Calu3 (cell line): ENCODE measurements at regions not wholly inside any gene's neighbourhood (a gene's known extent, or its start where the extent isn't known, plus 50 kb on each side); places are given as distances from the start of the nearest gene placed in this dataset.

ENCODE experiments used
- BruUV-seq: library from RNA; stranded (reverse); fragments of 400-500 nt; replicated peaks from 2 replicates; lab custom pipeline; 2021; lab: Mats Ljungman, UMichigan
- CTCF ChIA-PET: fragments of 300-600 bp; sonication (Branson Sonifier 250); formaldehyde crosslinking; loops from one replicate; lab custom pipeline; 2022; ENCODE audit warnings: antibody characterized with exemption; lab: Charles Lee
- DNase-seq: peaks from one replicate; pipeline ENCODE4 v3.0.0; 2022
- H3K27ac Mint-ChIP-seq: one replicate; pipeline ENCODE4 v1.8.0; 2022; ENCODE audit warnings: mixed read lengths; ENCODE audit not compliant: unreplicated experiment
- H3K27me3 Mint-ChIP-seq: one replicate; pipeline ENCODE4 v1.8.0; 2022; ENCODE audit warnings: mixed read lengths; ENCODE audit not compliant: unreplicated experiment
- H3K36me3 Mint-ChIP-seq: one replicate; pipeline ENCODE4 v1.8.0; 2022; ENCODE audit warnings: mild to moderate bottlenecking, moderate library complexity, mixed read lengths; ENCODE audit not compliant: insufficient read depth, unreplicated experiment
- H3K4me1 Mint-ChIP-seq: one replicate; pipeline ENCODE4 v1.8.0; 2022; ENCODE audit warnings: mild to moderate bottlenecking, low read depth, mixed read lengths; ENCODE audit not compliant: unreplicated experiment
- H3K4me3 Mint-ChIP-seq: one replicate; pipeline ENCODE4 v1.8.0; 2022; ENCODE audit warnings: mild to moderate bottlenecking, low read depth, moderate library complexity, mixed read lengths; ENCODE audit not compliant: unreplicated experiment
- H3K9me3 Mint-ChIP-seq: one replicate; pipeline ENCODE4 v1.8.0; 2022; ENCODE audit warnings: low read depth, mixed read lengths; ENCODE audit not compliant: unreplicated experiment
- intact Hi-C: fragments of 100-400 bp; cut with micrococcal nuclease; formaldehyde crosslinking; loops from one replicate; pipeline ENCODE4 v1.10.0; 2022; ENCODE audit not compliant: unreplicated experiment
- TF ChIP-seq, protein P1 (sequence below): fragments of 200-600 bp; IDR thresholded peaks from one replicate; pipeline ENCODE4 v1.8.0; 2022; ENCODE audit warnings: antibody characterized with exemption; ENCODE audit not compliant: unreplicated experiment

DNA sequence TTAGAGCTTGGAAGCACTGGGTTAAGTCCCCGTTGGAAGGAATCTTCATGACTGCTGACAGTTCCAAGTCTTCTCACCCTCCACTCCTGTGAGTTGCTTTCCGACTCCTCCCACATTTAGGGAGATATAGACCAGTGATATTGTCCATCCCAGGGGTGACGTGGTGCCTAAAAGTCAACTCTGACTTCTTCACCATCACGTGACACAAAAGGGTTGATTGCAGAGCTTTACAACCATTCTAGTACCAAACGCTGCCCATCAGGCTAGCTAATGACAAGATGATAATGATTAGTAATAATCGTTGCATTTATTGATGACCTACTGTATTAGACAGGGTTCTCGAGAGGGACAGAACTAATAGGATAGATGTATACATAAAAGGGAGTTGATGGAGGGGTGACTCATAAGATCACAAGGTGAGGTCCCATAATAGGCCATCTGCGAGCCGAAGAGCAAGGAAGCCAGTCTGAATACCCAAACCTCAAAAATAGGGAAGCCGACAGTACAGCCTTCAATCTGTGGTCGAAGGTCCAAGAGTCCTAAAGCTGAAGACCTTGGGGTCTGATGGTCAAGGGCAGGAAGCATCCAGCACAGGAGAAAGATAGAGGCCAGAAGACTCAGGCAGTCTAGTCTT, 85.3 kb upstream of the CARD11 start:
- Mint-ChIP-seq H3K4me3 (no peak overlapping the region), H3K4me1 (peaks cover 15% of the 10 kb centered on the region), H3K36me3 (no peaks in the 10 kb centered on the region), H3K9me3 (peaks cover 7% of the 10 kb centered on the region), H3K27ac (no peak overlapping the region), H3K27me3 (peaks cover 27% of the 10 kb centered on the region)
- DNase-seq, result no peak
- TF ChIP-seq, protein P1, sequence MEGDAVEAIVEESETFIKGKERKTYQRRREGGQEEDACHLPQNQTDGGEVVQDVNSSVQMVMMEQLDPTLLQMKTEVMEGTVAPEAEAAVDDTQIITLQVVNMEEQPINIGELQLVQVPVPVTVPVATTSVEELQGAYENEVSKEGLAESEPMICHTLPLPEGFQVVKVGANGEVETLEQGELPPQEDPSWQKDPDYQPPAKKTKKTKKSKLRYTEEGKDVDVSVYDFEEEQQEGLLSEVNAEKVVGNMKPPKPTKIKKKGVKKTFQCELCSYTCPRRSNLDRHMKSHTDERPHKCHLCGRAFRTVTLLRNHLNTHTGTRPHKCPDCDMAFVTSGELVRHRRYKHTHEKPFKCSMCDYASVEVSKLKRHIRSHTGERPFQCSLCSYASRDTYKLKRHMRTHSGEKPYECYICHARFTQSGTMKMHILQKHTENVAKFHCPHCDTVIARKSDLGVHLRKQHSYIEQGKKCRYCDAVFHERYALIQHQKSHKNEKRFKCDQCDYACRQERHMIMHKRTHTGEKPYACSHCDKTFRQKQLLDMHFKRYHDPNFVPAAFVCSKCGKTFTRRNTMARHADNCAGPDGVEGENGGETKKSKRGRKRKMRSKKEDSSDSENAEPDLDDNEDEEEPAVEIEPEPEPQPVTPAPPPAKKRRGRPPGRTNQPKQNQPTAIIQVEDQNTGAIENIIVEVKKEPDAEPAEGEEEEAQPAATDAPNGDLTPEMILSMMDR, result no peak
- no TSS peak for BruUV-seq
- intact Hi-C loops, result no loop called here
- CTCF ChIA-PET, result interaction anchor here (0.6 kb wide), 1 partner anchor 1472 kb away, joined by 5 read pairs; no protein-coding TSS in a partner anchor

DNA sequence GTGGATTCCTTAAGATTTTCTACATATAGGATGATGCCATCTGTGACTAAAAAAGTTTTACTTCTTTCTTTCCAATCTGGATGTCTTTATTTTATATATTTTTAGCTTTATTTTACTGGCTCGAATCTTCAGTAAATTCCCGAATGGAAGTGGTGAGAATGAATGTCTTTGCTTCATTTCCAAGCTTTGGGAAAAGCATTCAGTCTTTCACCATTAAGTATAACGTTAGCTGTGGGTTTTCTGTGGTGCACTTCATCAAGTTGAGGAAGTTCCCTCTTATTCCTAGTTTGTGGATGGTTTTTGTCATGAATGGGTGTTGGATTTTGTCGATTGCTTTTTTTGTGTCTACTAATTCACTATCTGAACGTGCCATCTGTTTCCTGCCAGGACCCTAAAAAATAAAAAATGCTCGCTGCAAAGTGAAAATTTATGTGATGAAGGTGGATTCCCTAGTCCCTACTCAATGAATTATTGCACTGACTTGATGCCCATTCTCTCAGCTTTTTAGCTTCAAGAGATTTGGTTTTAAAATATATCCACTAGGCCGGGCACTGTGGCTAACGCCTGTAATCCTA, 90.2 kb upstream of the CARD11 start:
- DNase-seq, result no peak
- Mint-ChIP-seq H3K36me3 (no peaks in the 10 kb centered on the region), H3K27me3 (peaks cover 24% of the 10 kb centered on the region), H3K4me1 (peaks cover 3% of the 10 kb centered on the region), H3K4me3 (no peak overlapping the region), H3K9me3 (peaks cover 7% of the 10 kb centered on the region), H3K27ac (no peak overlapping the region)
- intact Hi-C loops, result no loop called here
- CTCF ChIA-PET, result interaction anchor here (1.4 kb wide), 1 partner anchor 11 kb away, joined by 14 read pairs; no protein-coding TSS in a partner anchor
- no TSS peak for BruUV-seq
- TF ChIP-seq, protein P1, result no peak

DNA sequence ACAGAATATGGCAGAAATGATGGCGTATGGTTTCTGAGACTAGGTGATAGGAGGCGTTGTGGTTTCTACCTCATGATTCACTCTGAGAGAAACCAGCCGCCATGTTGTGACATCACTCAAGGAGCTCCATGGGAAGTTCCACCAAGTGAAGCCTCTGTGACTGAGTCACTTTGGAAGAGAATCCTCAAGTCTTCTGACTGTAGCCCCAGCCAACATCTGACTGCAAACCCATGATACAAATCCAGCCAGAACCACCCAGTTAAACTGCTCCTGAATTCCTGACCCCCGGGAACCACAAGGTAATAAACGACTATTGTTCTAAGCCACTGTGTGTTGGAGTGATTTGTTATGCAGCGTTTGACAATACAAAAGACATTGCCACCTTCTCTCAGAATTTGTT, 91.1 kb upstream of the CARD11 start:
- peaks cover 15% of the 10 kb centered on the region for H3K27me3 Mint-ChIP-seq
- TF ChIP-seq, protein P1, result no peak
- peaks cover 7% of the 10 kb centered on the region for H3K9me3 Mint-ChIP-seq
- intact Hi-C loops, result no loop called here
- no peak for DNase-seq
- CTCF ChIA-PET, result no interaction called here
- no peak overlapping the region for H3K27ac Mint-ChIP-seq
- H3K36me3 Mint-ChIP-seq, result no peaks in the 10 kb centered on the region
- no peaks in the 10 kb centered on the region for H3K4me1 Mint-ChIP-seq
- no peak overlapping the region for H3K4me3 Mint-ChIP-seq
- no TSS peak for BruUV-seq

DNA sequence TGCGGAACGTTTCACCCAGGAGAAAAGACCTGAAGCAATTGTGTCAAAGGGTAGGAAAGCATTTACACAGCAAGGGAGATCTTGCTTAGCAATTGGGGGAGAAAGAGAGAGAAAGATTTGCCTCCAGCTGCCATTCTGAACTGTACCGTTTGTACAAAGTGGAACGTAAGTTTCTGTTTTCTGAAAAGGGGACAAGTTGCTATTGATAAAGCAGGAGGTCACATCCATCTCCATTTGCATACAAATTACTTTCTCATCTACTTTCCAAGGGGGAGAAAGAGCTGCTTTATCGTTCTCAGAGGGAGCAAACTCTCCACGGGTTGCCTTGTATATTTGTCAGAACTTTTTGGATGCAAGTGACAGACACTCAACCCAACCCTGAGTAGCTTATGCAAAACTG, 92.0 kb upstream of the CARD11 start:
- no peak for DNase-seq
- Mint-ChIP-seq H3K9me3 (peaks cover 7% of the 10 kb centered on the region), H3K27me3 (peaks cover 19% of the 10 kb centered on the region), H3K4me3 (no peak overlapping the region), H3K4me1 (no peaks in the 10 kb centered on the region), H3K27ac (no peak overlapping the region), H3K36me3 (no peaks in the 10 kb centered on the region)
- intact Hi-C loops, result no loop called here
- CTCF ChIA-PET, result interaction anchor here (0.6 kb wide), 1 partner anchor 134 kb away, joined by 3 read pairs; no protein-coding TSS in a partner anchor
- no TSS peak for BruUV-seq
- TF ChIP-seq, protein P1, result no peak
